Effector CD8-positive, alpha-beta T cell (primary cell): ENCODE measurements at regions not wholly inside any gene's neighbourhood (a gene's known extent, or its start where the extent isn't known, plus 50 kb on each side); places are given as distances from the start of the nearest gene placed in this dataset.

Experiments
- DNase-seq: peaks from one replicate; lab custom pipeline; 2025; lab: John Stamatoyannopoulos, UW

- no peak for DNase-seq
These were observed 152.4 kb upstream of the CMC1 start for GRCh38 chr3:28088811-28089526.

- no peak for DNase-seq
These were observed 151.9 kb upstream of the CMC1 start for GRCh38 chr3:28089527-28089897.

- no peak for DNase-seq
These were observed 142.1 kb upstream of the CMC1 start for GRCh38 chr3:28099296-28099695.

GRCh38 chr3:28101705-28102104 is 139.7 kb upstream of the CMC1 start:
- no peak for DNase-seq

DNA sequence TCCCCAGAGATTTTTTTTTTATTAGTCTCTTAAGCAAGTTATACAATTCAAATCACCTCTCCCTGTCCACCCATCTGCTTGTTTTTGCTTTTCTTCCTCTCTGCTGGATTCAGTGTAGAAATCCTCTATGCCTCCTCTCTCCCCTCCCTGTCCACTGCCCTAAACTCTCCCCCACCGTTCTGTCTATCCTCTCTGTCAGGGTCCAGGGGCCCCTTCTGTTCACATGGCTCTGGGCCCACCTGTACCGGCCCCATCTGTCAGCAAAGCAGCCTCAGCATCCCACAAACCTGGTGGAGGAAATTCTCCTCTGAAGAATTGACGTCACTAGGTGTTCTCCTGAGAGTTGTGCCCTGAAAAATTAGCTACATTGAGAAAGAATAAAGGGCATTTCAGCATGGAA is 137.6 kb upstream of the CMC1 start:
- DNase-seq: no peak

GRCh38 chr3:28104896-28105534 is 136.4 kb upstream of the CMC1 start:
- no peak for DNase-seq

DNA sequence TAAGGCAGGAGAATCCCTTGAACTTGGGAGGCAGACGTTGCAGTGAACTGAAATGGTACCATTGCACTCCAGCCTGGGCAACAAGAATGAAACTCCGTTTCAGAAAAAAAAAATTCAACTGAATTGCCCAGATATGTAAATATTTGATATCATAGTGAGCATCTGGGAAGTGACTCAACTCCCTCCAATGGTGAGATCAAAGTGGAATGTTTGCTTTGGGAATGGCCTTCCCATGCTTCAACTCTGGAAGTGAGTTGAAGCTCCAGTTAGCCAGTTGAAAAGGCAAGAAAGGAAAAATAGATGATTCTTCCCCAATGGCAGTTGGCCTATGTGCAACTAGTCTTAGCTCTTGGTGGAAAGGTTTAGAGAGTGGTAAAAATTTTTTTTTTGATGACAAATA is 131.6 kb upstream of the CMC1 start:
- DNase-seq: no peak

- no peak for DNase-seq
These were observed 130.6 kb upstream of the CMC1 start for GRCh38 chr3:28110869-28111268.

DNA sequence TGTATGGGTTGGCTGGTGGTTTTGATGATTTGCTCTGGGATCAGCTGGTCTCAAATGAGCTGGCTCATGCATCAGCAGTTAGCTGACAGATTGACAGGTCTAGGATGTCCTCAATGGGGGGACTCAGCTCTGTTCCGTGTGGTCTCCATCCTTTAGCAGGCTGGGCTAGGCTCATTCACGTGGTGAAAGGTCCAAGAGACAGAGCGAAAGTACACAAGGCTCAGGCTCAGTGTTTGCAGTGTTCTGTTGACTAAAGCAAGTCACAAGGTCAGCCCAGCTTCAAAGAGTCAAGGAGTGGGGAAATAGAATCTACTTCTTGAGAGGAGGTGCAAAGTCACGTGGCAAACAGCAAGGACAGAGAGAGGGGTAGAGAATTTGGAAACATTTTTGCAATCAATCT is 126.5 kb upstream of the CMC1 start:
- DNase-seq: no peak

GRCh38 chr3:28115316-28115715 is 126.1 kb upstream of the CMC1 start:
- DNase-seq: no peak

- no peak for DNase-seq
These were observed 123.8 kb upstream of the CMC1 start for GRCh38 chr3:28117598-28117997.

- no peak for DNase-seq
These were observed 123.3 kb upstream of the CMC1 start for GRCh38 chr3:28118087-28118486.

- DNase-seq: no peak
These were observed 119.2 kb upstream of the CMC1 start for GRCh38 chr3:28122227-28122626.

DNA sequence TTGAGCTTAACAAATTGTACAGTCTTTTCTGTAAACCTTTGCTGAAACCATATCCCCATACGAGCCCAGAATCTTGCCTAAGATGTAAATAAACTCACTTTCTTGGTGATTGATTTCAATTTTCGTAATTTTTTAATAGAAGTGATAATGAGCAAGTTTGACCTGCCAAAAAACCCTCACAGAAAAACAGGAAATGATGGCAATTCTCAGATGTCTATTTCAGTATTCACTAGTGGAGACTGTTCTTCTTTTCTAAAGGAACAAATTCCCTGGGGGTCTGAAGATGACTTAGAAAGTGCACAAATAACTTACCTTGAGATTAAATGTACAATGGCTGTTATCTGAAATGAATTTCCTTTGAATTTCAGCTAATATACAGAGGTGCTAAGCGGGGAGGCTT is 116.5 kb upstream of the CMC1 start:
- no peak for DNase-seq

DNA sequence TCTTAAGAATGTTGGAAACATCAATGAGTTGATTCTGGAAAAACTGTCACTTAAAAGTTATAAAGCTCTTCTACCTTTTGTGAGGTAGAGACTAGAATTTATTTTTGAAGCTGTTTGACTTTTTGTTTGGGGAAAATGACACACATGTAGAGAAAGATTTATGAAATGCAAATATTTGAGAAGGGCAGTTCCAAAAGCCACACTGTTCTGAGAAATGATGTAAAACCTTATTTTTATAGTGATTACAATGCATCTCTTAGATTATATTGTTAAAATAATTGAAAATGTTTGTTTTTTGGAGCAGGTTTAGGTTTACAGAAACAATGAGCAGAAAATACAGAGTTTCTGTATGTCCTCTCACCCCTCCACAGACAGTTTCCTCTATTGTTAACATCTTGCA is 116.1 kb upstream of the CMC1 start:
- DNase-seq: no peak

GRCh38 chr3:28130836-28131235 is 110.6 kb upstream of the CMC1 start:
- no peak for DNase-seq

DNA sequence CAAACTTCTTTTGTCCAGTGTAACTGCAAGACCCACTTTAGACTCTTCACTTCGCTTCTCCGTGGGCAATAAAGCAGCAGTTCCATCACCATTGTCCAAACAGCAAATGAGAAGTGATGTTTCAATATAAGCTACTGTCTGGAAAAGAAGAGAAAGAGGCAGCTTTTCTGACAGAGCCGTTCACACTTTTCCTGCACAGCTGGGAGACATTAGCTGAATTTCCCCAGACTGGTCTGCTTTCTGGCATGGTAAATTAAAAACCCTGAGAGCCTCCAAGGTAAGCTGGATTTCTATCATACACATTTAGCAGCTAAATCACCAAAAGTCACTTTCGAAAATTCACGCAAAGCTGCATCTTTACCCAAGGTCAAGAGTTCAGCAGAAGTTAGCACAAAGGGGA is 108.5 kb upstream of the CMC1 start:
- DNase-seq: no peak

DNA sequence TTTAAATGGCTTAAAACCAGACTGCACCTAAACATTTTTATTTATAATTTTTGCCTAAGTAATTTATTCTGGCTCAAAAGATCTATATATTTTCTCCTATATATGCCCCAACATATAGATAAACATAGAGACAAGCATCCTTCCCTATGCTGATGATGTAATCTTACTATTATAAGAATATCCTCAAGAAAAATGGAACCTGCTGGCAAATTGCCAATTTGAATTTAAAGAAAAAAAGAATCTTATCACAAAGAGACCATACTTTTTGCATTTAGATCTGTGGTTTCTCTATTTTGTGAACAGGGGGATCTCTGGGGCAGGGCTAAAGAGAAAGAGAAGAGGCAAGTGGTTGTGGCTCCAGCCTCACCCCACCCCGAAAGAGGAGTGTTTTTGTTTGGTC is 107.2 kb upstream of the CMC1 start:
- DNase-seq: no peak

- DNase-seq: no peak
These were observed 106.5 kb upstream of the CMC1 start for GRCh38 chr3:28134792-28135375.

- DNase-seq: no peak
These were observed 104.7 kb upstream of the CMC1 start for GRCh38 chr3:28136607-28137216.

DNA sequence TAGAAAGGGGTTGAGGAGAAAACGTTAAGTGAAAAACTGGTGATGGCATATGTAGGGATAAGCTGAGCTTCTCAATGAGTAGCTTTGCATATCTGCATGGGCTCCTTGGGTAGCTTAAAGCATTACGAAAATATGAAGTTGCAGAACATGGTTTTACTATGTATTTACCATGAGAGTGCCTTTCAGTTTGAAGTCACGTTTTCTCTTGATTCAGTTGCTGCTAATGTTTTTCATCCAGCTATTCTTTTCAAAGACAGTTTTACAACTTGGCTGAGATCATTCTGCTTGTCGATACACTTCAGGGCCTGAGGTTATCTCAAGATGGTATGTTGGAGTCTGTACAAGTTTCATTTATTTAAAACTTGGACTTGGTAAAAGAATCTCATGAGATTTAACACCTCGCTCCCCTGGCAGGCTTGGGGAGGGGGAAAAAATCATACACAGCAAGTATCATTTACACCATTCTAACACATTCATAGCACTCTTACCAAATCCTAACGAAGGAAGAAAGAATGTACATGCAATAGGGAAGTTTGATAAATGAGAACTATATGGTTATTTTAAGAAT is 103.3 kb upstream of the CMC1 start:
- DNase-seq: no peak

- DNase-seq: no peak
These were observed 102.1 kb upstream of the CMC1 start for GRCh38 chr3:28139288-28139687.
